Endothelial cell of umbilical vein (primary cell): ENCODE measurements at regions not wholly inside any gene's neighbourhood (a gene's known extent, or its start where the extent isn't known, plus 50 kb on each side); places are given as distances from the start of the nearest gene placed in this dataset.

Experiments used
- CTCF ChIP-seq, 2 donors: IDR thresholded peaks; 1 replicate in 1 of 2; 2 replicates in 1 of 2; pipeline ENCODE4 v1.5.1; 2011; ENCODE audit warnings: low read length in 2 of 2, mild to moderate bottlenecking in 2 of 2, moderate library complexity in 2 of 2, control low read depth in 1 of 2, inconsistent platforms in 1 of 2, low read depth in 1 of 2; ENCODE audit not compliant: insufficient read depth in 1 of 2; ENCODE audit errors: extremely low read depth in 1 of 2
- EZH2 ChIP-seq: IDR thresholded peaks from 2 replicates; pipeline ENCODE4 v1.6.1; 2012; ENCODE audit warnings: borderline replicate concordance, low read depth, mild to moderate bottlenecking, moderate library complexity, low read length, inconsistent platforms; ENCODE audit not compliant: severe bottlenecking
- MAX ChIP-seq: IDR thresholded peaks from 2 replicates; pipeline ENCODE4 v1.6.1; 2011; ENCODE audit not compliant: insufficient read depth, insufficient read length
- MYC ChIP-seq: IDR thresholded peaks from one replicate; pipeline ENCODE4 v1.6.1; 2011; ENCODE audit warnings: mild to moderate bottlenecking, low read depth, low read length
- POLR2A ChIP-seq: IDR thresholded peaks from 2 replicates; pipeline ENCODE4 v1.6.1; 2012; ENCODE audit warnings: low read depth, mild to moderate bottlenecking, control low read depth, low read length
- POLR2AphosphoS5 ChIP-seq: IDR thresholded peaks from 2 replicates; pipeline ENCODE4 v1.6.1; 2012; ENCODE audit warnings: low read depth, mild to moderate bottlenecking, control low read depth, low read length, moderate library complexity; ENCODE audit not compliant: insufficient read depth

- TF ChIP-seq POLR2AphosphoS5: no peak
- TF ChIP-seq POLR2A: no peak
- no peak for TF ChIP-seq MAX
- no peak for TF ChIP-seq EZH2
- no peak for TF ChIP-seq CTCF (IDR thresholded peaks at IDR 0.05; ENCODE audit: extremely low read depth in 1 of 2, insufficient read depth in 1 of 2, low read depth in 1 of 2, low read length in 2 of 2)
- no peak for TF ChIP-seq MYC
Observed at GRCh38 chr7:86008898-86009297, 634.8 kb upstream of the GRM3 start.
